HEK293T (cell line): ENCODE measurements at regions not wholly inside any gene's neighbourhood (a gene's known extent, or its start where the extent isn't known, plus 50 kb on each side); places are given as distances from the start of the nearest gene placed in this dataset.

ENCODE experiments used
- CTCF ChIA-PET: fragments of 350-600 bp; formaldehyde crosslinking; extraction: SDS; loops from one replicate; lab custom pipeline; 2021; ENCODE audit warnings: antibody characterized with exemption, inconsistent platforms; lab: Yijun Ruan, JAX
- POLR2A ChIA-PET: fragments of 350-600 bp; formaldehyde crosslinking; extraction: SDS; loops from one replicate; lab custom pipeline; 2020; ENCODE audit warnings: antibody characterized with exemption, inconsistent platforms; lab: Yijun Ruan, JAX
- DNase-seq: peaks from one replicate; pipeline ENCODE4 v3.0.0; 2012; ENCODE audit warnings: mixed read lengths; ENCODE audit errors: extremely low spot score
- ARNT ChIP-seq: fragments of 450-650 bp; IDR thresholded peaks from 2 replicates; pipeline ENCODE4 v1.6.1; 2017; ENCODE audit warnings: mild to moderate bottlenecking
- BHLHE40 ChIP-seq: fragments of 450-650 bp; IDR thresholded peaks from 2 replicates; pipeline ENCODE4 v1.6.1; 2016; ENCODE audit warnings: mild to moderate bottlenecking, moderate library complexity, borderline replicate concordance
- CTBP1 ChIP-seq: fragments of 450-650 bp; IDR thresholded peaks from 2 replicates; pipeline ENCODE4 v1.6.1; 2016; ENCODE audit warnings: borderline replicate concordance
- ELF4 ChIP-seq: fragments of 450-650 bp; IDR thresholded peaks from 2 replicates; pipeline ENCODE4 v1.6.1; 2017; ENCODE audit warnings: antibody characterized with exemption
- FOXA1 ChIP-seq: fragments of 450-650 bp; IDR thresholded peaks from 2 replicates; pipeline ENCODE4 v1.6.1; 2016; ENCODE audit warnings: mild to moderate bottlenecking
- FOXK2 ChIP-seq: fragments of 450-650 bp; IDR thresholded peaks from 2 replicates; pipeline ENCODE4 v1.6.1; 2016; ENCODE audit warnings: mild to moderate bottlenecking
- FOXM1 ChIP-seq: fragments of 450-650 bp; IDR thresholded peaks from 2 replicates; pipeline ENCODE4 v1.6.1; 2017; ENCODE audit warnings: mild to moderate bottlenecking, borderline replicate concordance
- HDGF ChIP-seq: fragments of 450-650 bp; IDR thresholded peaks from 2 replicates; pipeline ENCODE4 v1.6.1; 2017; ENCODE audit warnings: antibody characterized with exemption, borderline replicate concordance
- L3MBTL2 ChIP-seq: fragments of 450-650 bp; conservative IDR thresholded peaks from 2 replicates; pipeline ENCODE4 v1.6.1; 2016; ENCODE audit warnings: mild to moderate bottlenecking
- LEF1 ChIP-seq: fragments of 450-650 bp; IDR thresholded peaks from 2 replicates; pipeline ENCODE4 v1.6.1; 2017; ENCODE audit warnings: mild to moderate bottlenecking, borderline replicate concordance
- NFRKB ChIP-seq: fragments of 450-650 bp; IDR thresholded peaks from 2 replicates; pipeline ENCODE4 v1.6.1; 2016; ENCODE audit warnings: mild to moderate bottlenecking, moderate library complexity
- PKNOX1 ChIP-seq: fragments of 450-650 bp; IDR thresholded peaks from 2 replicates; pipeline ENCODE4 v1.6.1; 2016
- SP1 ChIP-seq: fragments of 450-650 bp; IDR thresholded peaks from 2 replicates; pipeline ENCODE4 v1.6.1; 2017
- SUZ12 ChIP-seq: fragments of 450-650 bp; IDR thresholded peaks from 2 replicates; pipeline ENCODE4 v1.6.1; 2016; ENCODE audit warnings: mild to moderate bottlenecking
- TARDBP ChIP-seq: fragments of 450-650 bp; IDR thresholded peaks from 2 replicates; pipeline ENCODE4 v1.6.1; 2016
- ZNF384 ChIP-seq: fragments of 450-650 bp; IDR thresholded peaks from 2 replicates; pipeline ENCODE4 v1.6.1; 2016

- CTCF ChIA-PET: interaction anchor here (0.7 kb wide), 1 partner anchor 16 kb away, joined by 3 read pairs; no protein-coding TSS in a partner anchor
- DNase-seq: no peak
- POLR2A ChIA-PET: no interaction called here
Observed at GRCh38 chr18:24559526-24559925, 99.1 kb downstream of the HRH4 start.

GRCh38 chr18:24560511-24560981 is 100.1 kb downstream of the HRH4 start:
- TF ChIP-seq PKNOX1: peak; percentile 77
- no peak for TF ChIP-seq LEF1
- ChIA-PET POLR2A (no interaction called here), CTCF (no interaction called here)
- peak; percentile 41 for DNase-seq

More at GRCh38 chr18:24559526-24559925, 99.1 kb downstream of the HRH4 start:
- TF ChIP-seq HDGF (no peak), LEF1 (no peak), L3MBTL2 (peak; percentile 51), TARDBP (no peak), PKNOX1 (no peak), ARNT (no peak)

- POLR2A ChIA-PET: no interaction called here
- DNase-seq: no peak
- CTCF ChIA-PET: no interaction called here
- no peak for TF ChIP-seq FOXA1
- no peak for TF ChIP-seq FOXK2
- TF ChIP-seq SP1: no peak
- TF ChIP-seq PKNOX1: no peak
- TF ChIP-seq ARNT: no peak
- no peak for TF ChIP-seq ZNF384
- TF ChIP-seq BHLHE40: no peak
- TF ChIP-seq CTBP1: no peak
- no peak for TF ChIP-seq ELF4
- TF ChIP-seq L3MBTL2: no peak
Observed at GRCh38 chr18:24561369-24561965, 101.0 kb downstream of the HRH4 start.

GRCh38 chr18:24567199-24567598 is 106.8 kb downstream of the HRH4 start:
- CTCF ChIA-PET: interaction anchor here (1.1 to 1.4 kb wide), 2 partner anchors 78 to 159 kb away, joined by 3 read pairs; no protein-coding TSS in a partner anchor

GRCh38 chr18:24570716-24571115 is 110.3 kb downstream of the HRH4 start:
- CTCF ChIA-PET: no interaction called here
- POLR2A ChIA-PET: no interaction called here
- no peak for DNase-seq
- TF ChIP-seq SP1: no peak
- no peak for TF ChIP-seq ZNF384
- no peak for TF ChIP-seq LEF1
- TF ChIP-seq BHLHE40: no peak
- TF ChIP-seq FOXA1: no peak
- TF ChIP-seq FOXM1: no peak
- TF ChIP-seq L3MBTL2: no peak
- TF ChIP-seq ARNT: no peak
- TF ChIP-seq SUZ12: no peak
- TF ChIP-seq CTBP1: no peak

More at GRCh38 chr18:24567199-24567598, 106.8 kb downstream of the HRH4 start:
- POLR2A ChIA-PET: no interaction called here
- TF ChIP-seq LEF1: no peak
- TF ChIP-seq ELF4: no peak
- no peak for TF ChIP-seq HDGF
- no peak for TF ChIP-seq FOXM1
- no peak for TF ChIP-seq TARDBP
- no peak for TF ChIP-seq FOXA1
- no peak for TF ChIP-seq ARNT
- TF ChIP-seq BHLHE40: no peak
- no peak for TF ChIP-seq L3MBTL2
- no peak for TF ChIP-seq NFRKB
- TF ChIP-seq SUZ12: no peak
- no peak for TF ChIP-seq PKNOX1
- TF ChIP-seq ZNF384: no peak
- TF ChIP-seq SP1: no peak
- no peak for TF ChIP-seq FOXK2
- TF ChIP-seq CTBP1: no peak
- no peak for DNase-seq

GRCh38 chr18:24582771-24583170 is 122.3 kb downstream of the HRH4 start:
- ChIA-PET POLR2A (no interaction called here), CTCF (interaction anchor here (0.5 kb wide), 1 partner anchor 82 kb away, joined by 4 read pairs; no protein-coding TSS in a partner anchor)
- no peak for DNase-seq
- no peak for TF ChIP-seq FOXK2
- no peak for TF ChIP-seq ELF4
- no peak for TF ChIP-seq NFRKB
- TF ChIP-seq SP1: no peak
